NCI-H2196 (cell line): ENCODE measurements at regions not wholly inside any gene's neighbourhood (a gene's known extent, or its start where the extent isn't known, plus 50 kb on each side); places are given as distances from the start of the nearest gene placed in this dataset.

Source experiments
- DNase-seq: peaks from one replicate; lab custom pipeline; 2025; ENCODE audit not compliant: unreplicated experiment; lab: John Stamatoyannopoulos, UW

- DNase-seq: no peak
Measured at GRCh38 chr7:17512181-17512675, 213.8 kb downstream of the AHR start.

GRCh38 chr7:17516771-17517170 lies 218.3 kb downstream of the AHR start:
- no peak for DNase-seq

- DNase-seq: no peak
Measured at GRCh38 chr7:17520941-17521340, 222.5 kb downstream of the AHR start.

- no peak for DNase-seq
Measured at GRCh38 chr7:17521437-17521836, 223.0 kb downstream of the AHR start.

GRCh38 chr7:17523813-17524739 lies 225.6 kb downstream of the AHR start:
- DNase-seq: no peak

- no peak for DNase-seq
Measured at GRCh38 chr7:17524746-17525145, 226.3 kb downstream of the AHR start.

- no peak for DNase-seq
Measured at GRCh38 chr7:17526621-17527020, 228.2 kb downstream of the AHR start.

- DNase-seq: no peak
Measured at GRCh38 chr7:17528636-17529035, 230.2 kb downstream of the AHR start.

GRCh38 chr7:17530244-17530643 lies 231.8 kb downstream of the AHR start:
- DNase-seq: no peak

- DNase-seq: no peak
Measured at GRCh38 chr7:17530741-17531421, 232.4 kb downstream of the AHR start.

GRCh38 chr7:17532861-17533404 lies 234.5 kb downstream of the AHR start:
- no peak for DNase-seq

GRCh38 chr7:17534348-17534747 lies 235.9 kb downstream of the AHR start:
- DNase-seq: no peak

GRCh38 chr7:17535776-17536175 lies 237.3 kb downstream of the AHR start:
- DNase-seq: no peak

GRCh38 chr7:17544401-17544800 lies 245.9 kb downstream of the AHR start:
- no peak for DNase-seq

- no peak for DNase-seq
Measured at GRCh38 chr7:17545348-17545747, 246.9 kb downstream of the AHR start.

GRCh38 chr7:17546189-17546588 lies 247.7 kb downstream of the AHR start:
- no peak for DNase-seq

- DNase-seq: no peak
Measured at GRCh38 chr7:17546592-17546991, 248.1 kb downstream of the AHR start.

GRCh38 chr7:17548014-17548653 lies 249.7 kb downstream of the AHR start:
- no peak for DNase-seq

GRCh38 chr7:17549406-17549805 lies 251.0 kb downstream of the AHR start:
- DNase-seq: no peak

GRCh38 chr7:17552373-17552772 lies 253.9 kb downstream of the AHR start:
- DNase-seq: no peak

GRCh38 chr7:17552952-17553351 lies 254.5 kb downstream of the AHR start:
- no peak for DNase-seq
